HG03103 (cell line): ENCODE measurements at regions not wholly inside any gene's neighbourhood (a gene's known extent, or its start where the extent isn't known, plus 50 kb on each side); places are given as distances from the start of the nearest gene placed in this dataset.

Experiments used
- ATAC-seq: cut with Tn5 transposase; IDR thresholded peaks from one replicate; pipeline ENCODE4 v1.9.1; 2021; ENCODE audit warnings: low read depth; ENCODE audit not compliant: unreplicated experiment

- no peak for ATAC-seq
Observed at GRCh38 chr14:22088614-22089342, 415.2 kb upstream of the OR4E1 start.

- ATAC-seq, result no peak
Observed at GRCh38 chr14:22086131-22086530, 412.5 kb upstream of the OR4E1 start.

GRCh38 chr14:22084393-22085281, 411.0 kb upstream of the OR4E1 start:
- ATAC-seq, result no peak

GRCh38 chr14:22081337-22081736, 407.7 kb upstream of the OR4E1 start:
- ATAC-seq, result no peak

- ATAC-seq, result no peak
Observed at GRCh38 chr14:22079766-22080165, 406.1 kb upstream of the OR4E1 start.

GRCh38 chr14:22073801-22074200, 400.2 kb upstream of the OR4E1 start:
- ATAC-seq, result no peak

GRCh38 chr14:22071006-22071405, 397.4 kb upstream of the OR4E1 start:
- peak; percentile 86 for ATAC-seq

GRCh38 chr14:22070119-22070982, 396.7 kb upstream of the OR4E1 start:
- peak; percentile 30 for ATAC-seq

- no peak for ATAC-seq
Observed at GRCh38 chr14:22065347-22065746, 391.7 kb upstream of the OR4E1 start.

GRCh38 chr14:22059201-22059600, 385.6 kb upstream of the OR4E1 start:
- ATAC-seq, result no peak

GRCh38 chr14:22052795-22053194, 379.2 kb upstream of the OR4E1 start:
- no peak for ATAC-seq

GRCh38 chr14:22047115-22047514, 373.5 kb upstream of the OR4E1 start:
- no peak for ATAC-seq

- ATAC-seq, result no peak
Observed at GRCh38 chr14:22046063-22046462, 372.4 kb upstream of the OR4E1 start.

GRCh38 chr14:22044193-22044592, 370.6 kb upstream of the OR4E1 start:
- no peak for ATAC-seq

- ATAC-seq, result no peak
Observed at GRCh38 chr14:22040781-22041125, 367.1 kb upstream of the OR4E1 start.

- no peak for ATAC-seq
Observed at GRCh38 chr14:22039938-22040780, 366.5 kb upstream of the OR4E1 start.

GRCh38 chr14:22036541-22037239, 363.1 kb upstream of the OR4E1 start:
- no peak for ATAC-seq

- ATAC-seq, result no peak
Observed at GRCh38 chr14:22026527-22026926, 352.9 kb upstream of the OR4E1 start.

- ATAC-seq, result no peak
Observed at GRCh38 chr14:22025879-22026278, 352.3 kb upstream of the OR4E1 start.
